GM18951 (cell line): ENCODE measurements at regions not wholly inside any gene's neighbourhood (a gene's known extent, or its start where the extent isn't known, plus 50 kb on each side); places are given as distances from the start of the nearest gene placed in this dataset.
"Not testable (repeated sequence)": the region's sequence is repeated elsewhere in the genome, so short reads cannot be mapped to it uniquely, and the experiment has no call there.

Experiments
- POLR2A ChIP-seq: IDR thresholded peaks from 4 replicates; pipeline ENCODE4 v1.6.1; 2011; ENCODE audit warnings: mild to moderate bottlenecking; ENCODE audit not compliant: insufficient read length, insufficient read depth; ENCODE audit errors: extremely low read depth
- in situ Hi-C: fragments of 300-500 bp; cut with MboI; formaldehyde crosslinking; loops from one replicate; pipeline ENCODE4 v1.12.0; 2022; ENCODE audit warnings: low sequenced_read_pairs, mixed read lengths, inconsistent platforms; ENCODE audit not compliant: unreplicated experiment

- TF ChIP-seq POLR2A: no peak
- in situ Hi-C loops: no loop called here
These were observed 449.8 kb downstream of the SHISA9 start for GRCh38 chr16:13351181-13351580.

GRCh38 chr16:13351601-13352217 lies 450.3 kb downstream of the SHISA9 start:
- in situ Hi-C loops: no loop called here
- no peak for TF ChIP-seq POLR2A

GRCh38 chr16:13352796-13353195 lies 451.4 kb downstream of the SHISA9 start:
- in situ Hi-C loops: not testable (repeated sequence)

GRCh38 chr16:13357842-13358241 lies 456.4 kb downstream of the SHISA9 start:
- in situ Hi-C loops: not testable (repeated sequence)

GRCh38 chr16:13359835-13360234 lies 458.4 kb downstream of the SHISA9 start:
- TF ChIP-seq POLR2A: no peak
- in situ Hi-C loops: no loop called here

GRCh38 chr16:13372421-13372820 lies 471.0 kb downstream of the SHISA9 start:
- no peak for TF ChIP-seq POLR2A
- in situ Hi-C loops: no loop called here

GRCh38 chr16:13376174-13376573 lies 474.8 kb downstream of the SHISA9 start:
- in situ Hi-C loops: no loop called here
- TF ChIP-seq POLR2A: no peak

GRCh38 chr16:13377143-13377542 lies 475.7 kb downstream of the SHISA9 start:
- TF ChIP-seq POLR2A: no peak
- in situ Hi-C loops: no loop called here

- in situ Hi-C loops: no loop called here
- TF ChIP-seq POLR2A: no peak
These were observed 476.8 kb downstream of the SHISA9 start for GRCh38 chr16:13378151-13378550.

- in situ Hi-C loops: no loop called here
- no peak for TF ChIP-seq POLR2A
These were observed 477.9 kb downstream of the SHISA9 start for GRCh38 chr16:13379266-13379665.

GRCh38 chr16:13385156-13386040 lies 484.0 kb downstream of the SHISA9 start:
- in situ Hi-C loops: not testable (repeated sequence)

- in situ Hi-C loops: no loop called here
These were observed 488.9 kb downstream of the SHISA9 start for GRCh38 chr16:13390093-13390985.

GRCh38 chr16:13390986-13391305 lies 489.5 kb downstream of the SHISA9 start:
- in situ Hi-C loops: no loop called here
- no peak for TF ChIP-seq POLR2A

More at GRCh38 chr16:13390093-13390985, 488.9 kb downstream of the SHISA9 start:
- TF ChIP-seq POLR2A: no peak

GRCh38 chr16:13391337-13391736 lies 489.9 kb downstream of the SHISA9 start:
- in situ Hi-C loops: no loop called here
- TF ChIP-seq POLR2A: no peak

GRCh38 chr16:13392341-13392740 lies 490.9 kb downstream of the SHISA9 start:
- in situ Hi-C loops: no loop called here

More at GRCh38 chr16:13392341-13392740, 490.9 kb downstream of the SHISA9 start:
- no peak for TF ChIP-seq POLR2A
